HEK293T (cell line): ENCODE measurements at regions not wholly inside any gene's neighbourhood (a gene's known extent, or its start where the extent isn't known, plus 50 kb on each side); places are given as distances from the start of the nearest gene placed in this dataset.

Experiments
- CTCF ChIA-PET: fragments of 350-600 bp; formaldehyde crosslinking; extraction: SDS; loops from one replicate; lab custom pipeline; 2021; ENCODE audit warnings: antibody characterized with exemption, inconsistent platforms; lab: Yijun Ruan, JAX
- POLR2A ChIA-PET: fragments of 350-600 bp; formaldehyde crosslinking; extraction: SDS; loops from one replicate; lab custom pipeline; 2020; ENCODE audit warnings: antibody characterized with exemption, inconsistent platforms; lab: Yijun Ruan, JAX
- DNase-seq: peaks from one replicate; pipeline ENCODE4 v3.0.0; 2012; ENCODE audit warnings: mixed read lengths; ENCODE audit errors: extremely low spot score
- ARNT ChIP-seq: fragments of 450-650 bp; IDR thresholded peaks from 2 replicates; pipeline ENCODE4 v1.6.1; 2017; ENCODE audit warnings: mild to moderate bottlenecking
- BHLHE40 ChIP-seq: fragments of 450-650 bp; IDR thresholded peaks from 2 replicates; pipeline ENCODE4 v1.6.1; 2016; ENCODE audit warnings: mild to moderate bottlenecking, moderate library complexity, borderline replicate concordance
- CTBP1 ChIP-seq: fragments of 450-650 bp; IDR thresholded peaks from 2 replicates; pipeline ENCODE4 v1.6.1; 2016; ENCODE audit warnings: borderline replicate concordance
- ELF4 ChIP-seq: fragments of 450-650 bp; IDR thresholded peaks from 2 replicates; pipeline ENCODE4 v1.6.1; 2017; ENCODE audit warnings: antibody characterized with exemption
- FOXA1 ChIP-seq: fragments of 450-650 bp; IDR thresholded peaks from 2 replicates; pipeline ENCODE4 v1.6.1; 2016; ENCODE audit warnings: mild to moderate bottlenecking
- FOXK2 ChIP-seq: fragments of 450-650 bp; IDR thresholded peaks from 2 replicates; pipeline ENCODE4 v1.6.1; 2016; ENCODE audit warnings: mild to moderate bottlenecking
- FOXM1 ChIP-seq: fragments of 450-650 bp; IDR thresholded peaks from 2 replicates; pipeline ENCODE4 v1.6.1; 2017; ENCODE audit warnings: mild to moderate bottlenecking, borderline replicate concordance
- HDGF ChIP-seq: fragments of 450-650 bp; IDR thresholded peaks from 2 replicates; pipeline ENCODE4 v1.6.1; 2017; ENCODE audit warnings: antibody characterized with exemption, borderline replicate concordance
- L3MBTL2 ChIP-seq: fragments of 450-650 bp; conservative IDR thresholded peaks from 2 replicates; pipeline ENCODE4 v1.6.1; 2016; ENCODE audit warnings: mild to moderate bottlenecking
- LEF1 ChIP-seq: fragments of 450-650 bp; IDR thresholded peaks from 2 replicates; pipeline ENCODE4 v1.6.1; 2017; ENCODE audit warnings: mild to moderate bottlenecking, borderline replicate concordance
- NFRKB ChIP-seq: fragments of 450-650 bp; IDR thresholded peaks from 2 replicates; pipeline ENCODE4 v1.6.1; 2016; ENCODE audit warnings: mild to moderate bottlenecking, moderate library complexity
- SP1 ChIP-seq: fragments of 450-650 bp; IDR thresholded peaks from 2 replicates; pipeline ENCODE4 v1.6.1; 2017
- SUZ12 ChIP-seq: fragments of 450-650 bp; IDR thresholded peaks from 2 replicates; pipeline ENCODE4 v1.6.1; 2016; ENCODE audit warnings: mild to moderate bottlenecking
- TARDBP ChIP-seq: fragments of 450-650 bp; IDR thresholded peaks from 2 replicates; pipeline ENCODE4 v1.6.1; 2016
- ZNF384 ChIP-seq: fragments of 450-650 bp; IDR thresholded peaks from 2 replicates; pipeline ENCODE4 v1.6.1; 2016
- TF ChIP-seq, protein P1 (sequence below): fragments of 450-650 bp; IDR thresholded peaks from 2 replicates; pipeline ENCODE4 v1.6.1; 2016

DNA sequence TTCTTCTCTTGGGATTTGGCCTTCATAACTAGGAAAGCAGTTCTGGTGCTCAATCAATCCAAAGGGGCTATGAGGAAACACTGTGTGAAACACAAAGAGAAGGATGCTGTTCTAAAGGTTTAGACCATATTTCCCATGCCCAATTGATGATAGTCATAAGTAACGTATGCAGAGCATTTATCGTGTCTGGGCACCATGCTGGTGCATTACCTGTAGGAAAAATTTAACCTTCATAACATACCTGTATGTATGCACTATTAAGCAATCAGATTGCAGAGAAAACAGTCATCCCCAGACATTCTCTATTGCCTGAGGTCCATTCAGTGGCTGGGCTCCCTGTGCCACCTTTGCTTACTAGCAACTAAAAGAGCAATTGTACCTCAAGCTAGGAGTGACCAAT lies 381.4 kb downstream of the PLPP3 start:
- DNase-seq, result no peak
- ChIA-PET CTCF (no interaction called here), POLR2A (no interaction called here)
- TF ChIP-seq ELF4 (no peak), HDGF (no peak), FOXM1 (no peak), CTBP1 (no peak)

DNA sequence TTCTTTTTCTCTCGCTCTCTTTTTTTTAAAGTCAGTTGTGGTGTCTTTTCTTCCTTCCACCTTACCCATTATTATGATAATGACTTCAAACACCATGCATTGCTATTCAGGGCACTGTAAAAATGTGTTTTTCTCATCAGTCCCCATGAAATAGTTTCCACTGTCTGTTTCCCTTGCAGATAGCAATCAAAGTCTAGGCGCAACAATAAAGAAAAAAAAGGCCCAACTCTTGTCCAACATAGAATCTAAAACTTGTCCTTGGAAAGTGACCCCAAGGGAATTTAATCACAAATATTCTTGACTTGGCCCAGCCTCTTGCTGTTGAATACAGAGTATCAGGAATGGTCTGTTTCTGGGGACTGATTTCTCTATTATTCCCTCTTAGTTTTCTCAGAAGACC lies 382.5 kb downstream of the PLPP3 start:
- ChIA-PET CTCF (no interaction called here), POLR2A (no interaction called here)
- no peak for DNase-seq
- TF ChIP-seq TARDBP, result no peak
- no peak for TF ChIP-seq LEF1
- no peak for TF ChIP-seq BHLHE40
- TF ChIP-seq ZNF384, result no peak
- TF ChIP-seq NFRKB, result no peak
- no peak for TF ChIP-seq ELF4
- TF ChIP-seq HDGF, result no peak
- TF ChIP-seq ARNT, result no peak
- TF ChIP-seq, protein P1, sequence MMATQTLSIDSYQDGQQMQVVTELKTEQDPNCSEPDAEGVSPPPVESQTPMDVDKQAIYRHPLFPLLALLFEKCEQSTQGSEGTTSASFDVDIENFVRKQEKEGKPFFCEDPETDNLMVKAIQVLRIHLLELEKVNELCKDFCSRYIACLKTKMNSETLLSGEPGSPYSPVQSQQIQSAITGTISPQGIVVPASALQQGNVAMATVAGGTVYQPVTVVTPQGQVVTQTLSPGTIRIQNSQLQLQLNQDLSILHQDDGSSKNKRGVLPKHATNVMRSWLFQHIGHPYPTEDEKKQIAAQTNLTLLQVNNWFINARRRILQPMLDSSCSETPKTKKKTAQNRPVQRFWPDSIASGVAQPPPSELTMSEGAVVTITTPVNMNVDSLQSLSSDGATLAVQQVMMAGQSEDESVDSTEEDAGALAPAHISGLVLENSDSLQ, result no peak
- TF ChIP-seq SP1, result no peak
- TF ChIP-seq FOXM1, result no peak
- no peak for TF ChIP-seq L3MBTL2
- no peak for TF ChIP-seq FOXK2
- no peak for TF ChIP-seq FOXA1
- TF ChIP-seq SUZ12, result no peak
- no peak for TF ChIP-seq CTBP1

DNA sequence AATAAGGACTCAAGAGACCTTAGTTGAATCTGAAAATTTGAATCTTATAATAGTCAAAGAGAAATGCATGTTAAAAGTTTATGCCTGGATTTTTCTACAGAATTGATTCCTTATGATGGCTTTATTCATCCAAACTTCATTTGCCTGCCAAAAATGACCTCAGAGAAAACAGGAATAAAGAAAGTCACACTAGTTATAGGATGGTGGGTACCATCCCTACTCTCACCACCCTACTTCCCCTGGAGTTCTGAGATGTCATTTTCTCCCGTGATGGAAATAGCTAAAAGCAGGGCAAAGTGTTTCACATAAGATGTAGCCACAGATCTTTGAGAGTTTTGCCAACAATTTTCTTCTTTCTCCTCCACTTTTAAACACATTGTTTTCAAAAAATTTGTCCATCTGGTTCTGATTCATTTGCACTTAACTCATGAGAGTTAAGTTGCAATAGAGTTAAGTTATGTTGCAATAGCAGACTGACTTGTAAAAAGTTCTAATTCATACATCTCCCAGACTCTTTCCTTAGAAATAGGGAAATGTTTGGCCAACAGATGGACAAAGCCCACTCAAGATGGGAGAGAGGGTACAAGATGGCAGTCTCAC lies 384.6 kb downstream of the PLPP3 start:
- TF ChIP-seq SP1 (no peak), HDGF (no peak), TARDBP (no peak), L3MBTL2 (no peak), ELF4 (no peak), ZNF384 (no peak), CTBP1 (no peak), FOXM1 (no peak), FOXK2 (no peak), BHLHE40 (no peak), NFRKB (no peak), LEF1 (no peak), FOXA1 (no peak), SUZ12 (no peak), ARNT (no peak)
- TF ChIP-seq, protein P1, result no peak
- POLR2A ChIA-PET, result no interaction called here
- CTCF ChIA-PET, result no interaction called here
- no peak for DNase-seq

DNA sequence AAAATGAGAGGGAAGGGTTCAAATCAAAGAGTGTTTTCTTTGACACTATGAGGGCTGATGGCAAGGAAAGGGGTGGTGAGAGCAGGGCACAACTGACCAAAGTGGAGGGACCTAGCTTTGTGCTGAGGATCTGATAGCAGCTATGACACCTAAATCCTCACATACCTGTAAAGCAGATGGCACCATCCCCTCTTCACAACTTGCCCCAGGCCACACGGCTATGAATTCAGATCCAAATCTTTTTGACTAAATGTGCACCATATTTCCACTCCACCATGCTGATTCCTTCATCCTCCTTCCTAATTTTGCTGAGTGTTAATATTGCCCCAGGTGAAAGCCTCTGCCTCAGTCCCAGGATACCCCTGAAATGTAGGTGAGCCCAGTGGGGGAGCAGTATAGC lies 385.7 kb downstream of the PLPP3 start:
- CTCF ChIA-PET, result no interaction called here
- no peak for TF ChIP-seq FOXA1
- TF ChIP-seq, protein P1, result no peak
- no peak for DNase-seq
- POLR2A ChIA-PET, result interaction anchor here (1.1 kb wide), 1 partner anchor 385 kb away, joined by 3 read pairs; no protein-coding TSS in a partner anchor

DNA sequence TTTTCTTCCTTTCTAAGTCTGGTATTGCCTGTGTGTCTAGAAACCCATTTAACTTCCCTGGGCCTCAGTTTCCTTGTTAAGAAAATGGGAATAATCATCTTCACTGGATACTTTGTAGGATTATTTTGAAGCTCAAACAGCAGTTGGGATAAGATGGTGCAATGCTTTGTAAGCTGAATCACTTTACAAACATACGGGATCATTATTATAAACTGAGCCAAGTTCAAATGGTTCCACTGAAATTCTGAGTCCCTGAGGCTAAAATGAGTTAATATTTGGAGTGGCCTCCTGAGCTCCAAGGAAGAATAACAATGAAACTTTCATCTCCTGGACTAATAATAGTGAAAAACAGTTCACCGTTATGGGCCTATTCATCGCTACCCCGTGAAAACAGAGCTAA lies 388.0 kb downstream of the PLPP3 start:
- DNase-seq, result no peak
- CTCF ChIA-PET, result interaction anchor here (0.6 kb wide), 1 partner anchor 8 kb away, joined by 3 read pairs; no protein-coding TSS in a partner anchor
- POLR2A ChIA-PET, result no interaction called here
- TF ChIP-seq HDGF (no peak), FOXK2 (no peak), FOXA1 (no peak), LEF1 (no peak), ARNT (no peak), BHLHE40 (no peak), CTBP1 (no peak), SP1 (no peak)

DNA sequence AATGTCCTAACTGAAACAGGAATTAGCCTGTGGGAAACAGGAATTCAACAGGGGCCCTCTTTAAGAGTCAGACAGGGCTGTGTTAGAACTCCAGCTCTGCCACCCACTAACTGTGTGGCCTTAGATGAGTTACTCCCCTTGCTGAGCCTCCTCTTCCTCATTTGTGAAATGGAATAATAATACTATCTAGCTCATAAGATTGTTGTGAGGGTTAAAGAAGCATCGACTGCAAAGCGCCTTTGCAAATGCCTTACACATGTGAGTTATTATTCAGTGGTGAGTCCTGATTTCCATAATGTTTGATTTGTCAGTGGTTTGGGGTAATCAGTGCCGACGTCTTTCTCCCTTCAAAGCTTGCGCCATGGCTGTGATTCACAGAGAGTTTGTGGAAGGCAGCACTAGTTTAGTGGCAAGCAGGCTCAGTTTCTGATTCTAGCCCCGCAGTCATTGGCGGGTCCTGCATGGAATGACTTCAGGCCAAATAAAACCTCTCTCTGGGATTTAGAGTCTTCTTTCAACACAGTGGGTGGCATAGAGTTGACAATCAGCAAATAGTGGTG lies 388.5 kb downstream of the PLPP3 start:
- ChIA-PET CTCF (no interaction called here), POLR2A (no interaction called here)
- no peak for TF ChIP-seq LEF1
- no peak for DNase-seq
